ENCODE measurements at regions not wholly inside any gene's neighbourhood (a gene's known extent, or its start where the extent isn't known, plus 50 kb on each side); places are given as distances from the start of the nearest gene placed in this dataset.

GRCh38 chr9:129232839-129233591 lies 55.0 kb upstream of the IER5L start:
- 72 to 78% methylated on average over 1 of the region's 1 CpG for WGBS, 2 donors

GRCh38 chr9:129231759-129232158 lies 53.7 kb upstream of the IER5L start:
- no peak for ATAC-seq (ENCODE audit: low FRiP score in 2 of 2)
- TF ChIP-seq EP300 (IDR thresholded peaks at IDR 0.05) (no peak), POLR2A (IDR thresholded peaks at IDR 0.05) (no peak), POLR2AphosphoS5 (IDR thresholded peaks at IDR 0.05) (no peak), CTCF (IDR thresholded peaks at IDR 0.05) (no peak)
- Histone ChIP-seq H3K9me3 (peaks cover 0 to 5% (median 0%) of the 10 kb centered on the region in 4 donors), H3K4me1 (no peaks in the 10 kb centered on the region), H3K36me3 (no peaks in the 10 kb centered on the region), H3K27me3 (no peaks in the 10 kb centered on the region), H3K27ac (no peak overlapping the region), H3K4me3 (no peak overlapping the region)
- 89 to 100% methylated on average over 5 to 9 of the region's 9 CpGs for WGBS, 2 donors
- no peak for DNase-seq

More at GRCh38 chr9:129232839-129233591, 55.0 kb upstream of the IER5L start:
- no peaks in the 10 kb centered on the region for H3K27me3 ChIP-seq
- DNase-seq (no peak), ATAC-seq (ENCODE audit: low FRiP score in 2 of 2) (no peak)
- H3K4me1 ChIP-seq = peaks cover 0 to 3% (median 2%) of the 10 kb centered on the region in 4 donors
- no peak overlapping the region for H3K4me3 ChIP-seq
- no peaks in the 10 kb centered on the region for H3K36me3 ChIP-seq
- no peak overlapping the region for H3K27ac ChIP-seq
- H3K9me3 ChIP-seq = peaks cover 0 to 5% (median 0%) of the 10 kb centered on the region in 4 donors
- TF ChIP-seq EP300 (IDR thresholded peaks at IDR 0.05) (no peak), POLR2AphosphoS5 (IDR thresholded peaks at IDR 0.05) (no peak), POLR2A (IDR thresholded peaks at IDR 0.05) (no peak), CTCF (IDR thresholded peaks at IDR 0.05) (no peak)

GRCh38 chr9:129231022-129231739 lies 53.1 kb upstream of the IER5L start:
- no peak for TF ChIP-seq EP300 (IDR thresholded peaks at IDR 0.05)
- TF ChIP-seq CTCF (IDR thresholded peaks at IDR 0.05) = no peak
- TF ChIP-seq POLR2A (IDR thresholded peaks at IDR 0.05) = no peak
- no peak for TF ChIP-seq POLR2AphosphoS5 (IDR thresholded peaks at IDR 0.05)
- H3K27me3 ChIP-seq = no peaks in the 10 kb centered on the region
- peaks cover 0 to 5% (median 0%) of the 10 kb centered on the region in 4 donors for H3K9me3 ChIP-seq
- no peak for ATAC-seq (ENCODE audit: low FRiP score in 2 of 2)
- no peaks in the 10 kb centered on the region for H3K36me3 ChIP-seq
- DNase-seq = no peak
- WGBS, 2 donors = 91 to 94% methylated on average over 17 to 25 of the region's 25 CpGs
- peaks cover 0 to under 1% (median 0%) of the 10 kb centered on the region in 4 donors for H3K4me1 ChIP-seq
- H3K27ac ChIP-seq = no peak overlapping the region
- no peak overlapping the region for H3K4me3 ChIP-seq

- DNase-seq (no peak), ATAC-seq (ENCODE audit: low FRiP score in 2 of 2) (no peak)
- WGBS, 2 donors = 93 to 95% methylated on average over 2 of the region's 2 CpGs
- H3K4me3 ChIP-seq = no peak overlapping the region
- H3K9me3 ChIP-seq = peaks cover 0 to 5% (median 0%) of the 10 kb centered on the region in 4 donors
- no peak for TF ChIP-seq CTCF (IDR thresholded peaks at IDR 0.05)
- TF ChIP-seq POLR2A (IDR thresholded peaks at IDR 0.05) = no peak
- H3K36me3 ChIP-seq = no peaks in the 10 kb centered on the region
- no peaks in the 10 kb centered on the region for H3K27me3 ChIP-seq
- no peak overlapping the region for H3K27ac ChIP-seq
- H3K4me1 ChIP-seq = peaks cover 0 to 10% (median 7%) of the 10 kb centered on the region in 4 donors
These were observed 52.2 kb upstream of the IER5L start for GRCh38 chr9:129230302-129230701.

Small RNAs in the stretch of these regions (small RNA-seq; reads per million reads assigned to genes)
- 0 reads per million in 4 donors for gene AL353803.5
- 0 reads per million in 4 donors for gene RN7SL159P
